Vagina (tissue), 2 donors: ENCODE measurements at regions not wholly inside any gene's neighbourhood (a gene's known extent, or its start where the extent isn't known, plus 50 kb on each side); places are given as distances from the start of the nearest gene placed in this dataset.

Experiments used
- POLR2A ChIP-seq, 2 donors: fragments of 450-650 bp; IDR thresholded peaks; one replicate each; pipeline ENCODE4 v1.6.1; 2017; ENCODE audit warnings: antibody characterized with exemption in 2 of 2, mild to moderate bottlenecking in 2 of 2, moderate library complexity in 2 of 2
- POLR2AphosphoS5 ChIP-seq, 2 donors: sonication (generic); formaldehyde crosslinking; IDR thresholded peaks; one replicate each; pipeline ENCODE4 v1.9.0; 2017; ENCODE audit warnings: antibody characterized with exemption in 2 of 2, mild to moderate bottlenecking in 2 of 2, low read depth in 1 of 2; ENCODE audit not compliant: insufficient read depth in 1 of 2
- TF ChIP-seq, protein P1 (sequence below), 3 experiments: fragments of 450-650 bp in 2 of 3; fragments of 200-600 bp in 1 of 3; sonication (generic) in 1 of 3; IDR thresholded peaks; one replicate each; pipeline ENCODE4 v1.5.1; 2017 to 2019; ENCODE audit warnings: antibody characterized with exemption in 3 of 3, mild to moderate bottlenecking in 2 of 3, moderate library complexity in 2 of 3

DNA sequence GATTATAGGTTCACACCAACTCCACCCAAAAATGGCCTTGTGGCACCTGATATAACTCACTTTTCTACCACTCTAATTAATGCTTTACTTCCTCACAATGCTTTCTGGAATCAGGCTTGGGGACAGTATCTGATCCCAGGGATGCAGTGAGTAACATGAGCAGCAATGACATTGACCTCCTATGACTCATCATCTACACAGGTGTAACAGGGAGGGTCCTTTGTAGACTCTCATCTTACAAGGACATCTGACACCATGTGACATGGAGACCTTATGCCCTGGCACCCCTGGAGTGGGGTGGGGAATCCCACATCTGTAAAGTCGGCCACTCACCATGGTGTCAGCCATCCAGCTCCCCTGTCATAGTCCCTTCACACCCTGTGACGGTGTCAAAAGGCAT is 586.4 kb downstream of the MED13L start:
- TF ChIP-seq, protein P1, sequence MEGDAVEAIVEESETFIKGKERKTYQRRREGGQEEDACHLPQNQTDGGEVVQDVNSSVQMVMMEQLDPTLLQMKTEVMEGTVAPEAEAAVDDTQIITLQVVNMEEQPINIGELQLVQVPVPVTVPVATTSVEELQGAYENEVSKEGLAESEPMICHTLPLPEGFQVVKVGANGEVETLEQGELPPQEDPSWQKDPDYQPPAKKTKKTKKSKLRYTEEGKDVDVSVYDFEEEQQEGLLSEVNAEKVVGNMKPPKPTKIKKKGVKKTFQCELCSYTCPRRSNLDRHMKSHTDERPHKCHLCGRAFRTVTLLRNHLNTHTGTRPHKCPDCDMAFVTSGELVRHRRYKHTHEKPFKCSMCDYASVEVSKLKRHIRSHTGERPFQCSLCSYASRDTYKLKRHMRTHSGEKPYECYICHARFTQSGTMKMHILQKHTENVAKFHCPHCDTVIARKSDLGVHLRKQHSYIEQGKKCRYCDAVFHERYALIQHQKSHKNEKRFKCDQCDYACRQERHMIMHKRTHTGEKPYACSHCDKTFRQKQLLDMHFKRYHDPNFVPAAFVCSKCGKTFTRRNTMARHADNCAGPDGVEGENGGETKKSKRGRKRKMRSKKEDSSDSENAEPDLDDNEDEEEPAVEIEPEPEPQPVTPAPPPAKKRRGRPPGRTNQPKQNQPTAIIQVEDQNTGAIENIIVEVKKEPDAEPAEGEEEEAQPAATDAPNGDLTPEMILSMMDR (IDR thresholded peaks at IDR 0.05), result no peak
- TF ChIP-seq POLR2AphosphoS5 (IDR thresholded peaks at IDR 0.05; ENCODE audit: insufficient read depth in 1 of 2, low read depth in 1 of 2), result no peak
- TF ChIP-seq POLR2A (IDR thresholded peaks at IDR 0.05), result no peak
